ENCODE measurements at regions not wholly inside any gene's neighbourhood (a gene's known extent, or its start where the extent isn't known, plus 50 kb on each side); places are given as distances from the start of the nearest gene placed in this dataset.

DNA sequence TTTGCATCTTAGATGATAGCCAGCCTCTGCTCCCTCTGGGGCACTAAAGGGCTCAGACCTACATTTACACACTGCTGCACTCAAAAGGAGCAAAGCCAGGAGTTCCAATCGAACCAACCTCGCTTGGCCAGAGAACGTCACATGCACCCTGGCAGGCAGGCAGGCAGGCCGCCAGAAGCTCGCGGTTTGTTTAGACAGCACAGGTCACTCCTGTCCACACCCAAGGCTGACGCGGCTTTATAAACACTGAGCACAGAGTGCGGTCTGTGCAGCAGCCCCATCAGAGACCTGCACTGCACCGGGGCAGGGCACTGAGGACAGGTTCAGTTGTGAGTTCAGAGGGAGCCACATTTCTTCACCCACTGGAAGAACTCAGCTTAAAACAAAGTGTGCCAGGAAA lies 143.9 kb downstream of the BCOR start:
- POLR2A ChIA-PET, result no interaction called here
- no peak for TF ChIP-seq CTCF (IDR thresholded peaks at IDR 0.05)
- no peak for ATAC-seq
- H3K36me3 Mint-ChIP-seq (ENCODE audit: low read depth), result no peaks in the 10 kb centered on the region
- H3K27ac Mint-ChIP-seq, result no peak overlapping the region
- peaks cover 6% of the 10 kb centered on the region for H3K4me1 Mint-ChIP-seq (ENCODE audit: low read depth)
- H3K27me3 Mint-ChIP-seq, result no peaks in the 10 kb centered on the region
- intact Hi-C loops (cut with micrococcal nuclease), result no loop called here
- no peaks in the 10 kb centered on the region for H3K9me3 Mint-ChIP-seq
- CTCF ChIA-PET, result no interaction called here
- H3K4me3 Mint-ChIP-seq, result no peak overlapping the region
- no peak for DNase-seq

GRCh38 chrX:39954851-39955250 lies 142.9 kb downstream of the BCOR start:
- ATAC-seq, result no peak
- no peaks in the 10 kb centered on the region for H3K27me3 Mint-ChIP-seq
- intact Hi-C loops (cut with micrococcal nuclease), result no loop called here
- no peak for DNase-seq
- H3K9me3 Mint-ChIP-seq, result no peaks in the 10 kb centered on the region
- ChIA-PET CTCF (no interaction called here), POLR2A (no interaction called here)
- no peaks in the 10 kb centered on the region for H3K36me3 Mint-ChIP-seq (ENCODE audit: low read depth)
- no peak overlapping the region for H3K27ac Mint-ChIP-seq
- no peak for TF ChIP-seq CTCF (IDR thresholded peaks at IDR 0.05)
- no peak overlapping the region for H3K4me3 Mint-ChIP-seq
- H3K4me1 Mint-ChIP-seq (ENCODE audit: low read depth), result peaks cover 4% of the 10 kb centered on the region

DNA sequence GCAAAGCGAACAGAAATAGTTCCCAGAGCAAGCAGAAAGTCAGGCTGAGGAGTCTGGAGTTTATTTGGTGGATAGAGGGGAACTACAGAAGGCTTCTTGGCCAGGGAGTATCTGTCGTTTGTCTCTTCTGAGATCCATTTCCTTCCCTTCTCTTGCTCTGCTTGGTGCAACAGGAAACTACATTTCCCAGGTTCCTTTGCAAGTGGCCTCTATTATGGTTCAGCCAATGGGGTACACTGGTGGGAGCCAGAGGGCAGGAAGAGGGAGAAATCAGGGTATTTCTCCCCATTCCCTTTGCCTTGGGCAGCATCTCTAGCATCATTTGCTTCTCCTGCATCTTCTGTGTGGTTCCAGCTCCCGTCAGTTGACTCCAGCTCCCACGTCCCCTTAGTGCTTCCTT lies 142.1 kb downstream of the BCOR start:
- no peaks in the 10 kb centered on the region for H3K27me3 Mint-ChIP-seq
- no peaks in the 10 kb centered on the region for H3K9me3 Mint-ChIP-seq
- POLR2A ChIA-PET, result no interaction called here
- CTCF ChIA-PET, result no interaction called here
- H3K4me3 Mint-ChIP-seq, result no peak overlapping the region
- H3K4me1 Mint-ChIP-seq (ENCODE audit: low read depth), result peaks cover 4% of the 10 kb centered on the region
- intact Hi-C loops (cut with micrococcal nuclease), result no loop called here
- H3K27ac Mint-ChIP-seq, result no peak overlapping the region
- H3K36me3 Mint-ChIP-seq (ENCODE audit: low read depth), result no peaks in the 10 kb centered on the region
- peak; percentile 70 for ATAC-seq
- no peak for DNase-seq
- no peak for TF ChIP-seq CTCF (IDR thresholded peaks at IDR 0.05)

- Mint-ChIP-seq H3K27ac (no peak overlapping the region), H3K9me3 (no peaks in the 10 kb centered on the region), H3K36me3 (ENCODE audit: low read depth) (no peaks in the 10 kb centered on the region), H3K4me1 (ENCODE audit: low read depth) (peaks cover 4% of the 10 kb centered on the region), H3K4me3 (no peak overlapping the region), H3K27me3 (no peaks in the 10 kb centered on the region)
- DNase-seq (no peak), ATAC-seq (no peak)
- no peak for TF ChIP-seq CTCF (IDR thresholded peaks at IDR 0.05)
- ChIA-PET CTCF (no interaction called here), POLR2A (interaction anchor here (0.6 kb wide), 1 partner anchor 1600 kb away, joined by 3 read pairs; no protein-coding TSS in a partner anchor)
- intact Hi-C loops (cut with micrococcal nuclease), result no loop called here
Measured at GRCh38 chrX:39956803-39957394, 140.9 kb downstream of the BCOR start.

- intact Hi-C loops (cut with micrococcal nuclease), result no loop called here
- Mint-ChIP-seq H3K27ac (no peak overlapping the region), H3K9me3 (no peaks in the 10 kb centered on the region), H3K36me3 (ENCODE audit: low read depth) (no peaks in the 10 kb centered on the region), H3K27me3 (no peaks in the 10 kb centered on the region), H3K4me1 (ENCODE audit: low read depth) (peaks cover 4% of the 10 kb centered on the region), H3K4me3 (no peak overlapping the region)
- TF ChIP-seq CTCF (IDR thresholded peaks at IDR 0.05), result no peak
- ATAC-seq, result no peak
- CTCF ChIA-PET, result no interaction called here
- no peak for DNase-seq
- POLR2A ChIA-PET, result no interaction called here
Measured at GRCh38 chrX:39957816-39958566, 139.8 kb downstream of the BCOR start.
